ENCODE measurements at regions not wholly inside any gene's neighbourhood (a gene's known extent, or its start where the extent isn't known, plus 50 kb on each side); places are given as distances from the start of the nearest gene placed in this dataset.

GRCh38 chr6:78150425-78150824 lies 497.6 kb downstream of the MEI4 start:
- Histone ChIP-seq H3K4me3 (no peak overlapping the region), H3F3A (replicated peaks; ENCODE audit: low read depth) (no peaks in the 10 kb centered on the region), H3K9me2 (ENCODE audit: insufficient read depth) (no peaks in the 10 kb centered on the region), H2AFZ (no peak overlapping the region), H3K4me2 (no peak overlapping the region), H3K79me2 (replicated peaks; ENCODE audit: insufficient read depth) (no peaks in the 10 kb centered on the region), H3K27me3 (ENCODE audit: insufficient read depth) (no peaks in the 10 kb centered on the region), H4K20me1 (replicated peaks; ENCODE audit: insufficient read depth) (no peaks in the 10 kb centered on the region), H3K4me1 (ENCODE audit: insufficient read depth) (no peaks in the 10 kb centered on the region), H3K27ac (ENCODE audit: low read depth) (no peak overlapping the region), H3K36me3 (ENCODE audit: insufficient read depth) (no peaks in the 10 kb centered on the region)
- Mint-ChIP-seq H3K36me3 (ENCODE audit: low read depth) (no peaks in the 10 kb centered on the region), H3K27ac (no peak overlapping the region), H3K4me3 (no peak overlapping the region), H3K27me3 (ENCODE audit: insufficient read depth, low read depth, poor library complexity) (no peaks in the 10 kb centered on the region), H3K4me1 (no peaks in the 10 kb centered on the region), H3K9me3 (peaks cover 6% of the 10 kb centered on the region)
- DNase-seq (ENCODE audit: low spot score) (no peak), ATAC-seq (no peak)
- TF ChIP-seq REST (IDR thresholded peaks at IDR 0.05; ENCODE audit: unreplicated experiment) (no peak), JUNB (IDR thresholded peaks at IDR 0.05; ENCODE audit: unreplicated experiment) (no peak), ZNF331 (CRISPR knock-in tag; IDR thresholded peaks at IDR 0.05; ENCODE audit: low read depth) (no peak), ZNF114 (CRISPR knock-in tag; IDR thresholded peaks at IDR 0.05) (no peak), EZH2phosphoT487 (IDR thresholded peaks at IDR 0.05; ENCODE audit: unreplicated experiment) (no peak), CREB1 (CRISPR knock-in tag; IDR thresholded peaks at IDR 0.05; ENCODE audit: low read depth) (no peak), POLR2AphosphoS5 (IDR thresholded peaks at IDR 0.05; ENCODE audit: low read depth) (no peak), ZNF462 (CRISPR knock-in tag; IDR thresholded peaks at IDR 0.05) (no peak), EZH2 (IDR thresholded peaks at IDR 0.05; ENCODE audit: low read depth, unreplicated experiment) (no peak), NANOG (IDR thresholded peaks at IDR 0.05; ENCODE audit: borderline replicate concordance) (no peak)
- TF ChIP-seq, protein P1, sequence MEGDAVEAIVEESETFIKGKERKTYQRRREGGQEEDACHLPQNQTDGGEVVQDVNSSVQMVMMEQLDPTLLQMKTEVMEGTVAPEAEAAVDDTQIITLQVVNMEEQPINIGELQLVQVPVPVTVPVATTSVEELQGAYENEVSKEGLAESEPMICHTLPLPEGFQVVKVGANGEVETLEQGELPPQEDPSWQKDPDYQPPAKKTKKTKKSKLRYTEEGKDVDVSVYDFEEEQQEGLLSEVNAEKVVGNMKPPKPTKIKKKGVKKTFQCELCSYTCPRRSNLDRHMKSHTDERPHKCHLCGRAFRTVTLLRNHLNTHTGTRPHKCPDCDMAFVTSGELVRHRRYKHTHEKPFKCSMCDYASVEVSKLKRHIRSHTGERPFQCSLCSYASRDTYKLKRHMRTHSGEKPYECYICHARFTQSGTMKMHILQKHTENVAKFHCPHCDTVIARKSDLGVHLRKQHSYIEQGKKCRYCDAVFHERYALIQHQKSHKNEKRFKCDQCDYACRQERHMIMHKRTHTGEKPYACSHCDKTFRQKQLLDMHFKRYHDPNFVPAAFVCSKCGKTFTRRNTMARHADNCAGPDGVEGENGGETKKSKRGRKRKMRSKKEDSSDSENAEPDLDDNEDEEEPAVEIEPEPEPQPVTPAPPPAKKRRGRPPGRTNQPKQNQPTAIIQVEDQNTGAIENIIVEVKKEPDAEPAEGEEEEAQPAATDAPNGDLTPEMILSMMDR (conservative IDR thresholded peaks at IDR 0.05; ENCODE audit: low read depth in 2 of 2), result no peak

Data from GM23338 (cell line).